T-helper 1 cell (primary cell): ENCODE measurements at regions not wholly inside any gene's neighbourhood (a gene's known extent, or its start where the extent isn't known, plus 50 kb on each side); places are given as distances from the start of the nearest gene placed in this dataset.

Experiments
- DNase-seq, 5 donors: peaks; one replicate each; pipeline ENCODE4 v3.0.0-alpha.2; 2012 to 2020

DNA sequence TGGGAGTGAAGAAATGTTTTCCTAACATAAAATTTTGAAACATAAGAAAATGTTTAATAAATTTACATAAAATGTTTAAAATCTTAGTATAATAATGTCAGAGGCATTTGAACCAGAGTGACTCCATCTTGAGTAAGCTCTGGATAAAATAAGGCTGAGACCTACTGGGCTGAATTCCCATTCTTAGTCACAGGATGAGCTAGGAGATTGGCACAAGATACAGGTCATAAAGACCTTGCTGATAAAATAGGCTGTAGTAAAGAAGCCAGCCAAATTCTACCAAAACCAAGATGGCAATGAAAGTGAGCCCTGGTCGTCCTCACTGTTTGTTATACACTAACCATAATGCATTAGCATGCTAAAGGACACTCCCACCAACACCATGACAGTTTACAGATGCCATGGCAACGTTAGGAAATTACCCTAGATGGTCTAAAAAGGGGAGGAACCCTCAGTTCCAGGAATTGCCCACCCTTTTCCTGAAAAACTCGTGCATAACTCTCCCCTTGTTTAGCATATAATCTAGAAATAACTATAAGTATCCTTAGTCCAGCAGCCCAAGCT, 1184.0 kb downstream of the UQCRFS1 start:
- no peak for DNase-seq

DNA sequence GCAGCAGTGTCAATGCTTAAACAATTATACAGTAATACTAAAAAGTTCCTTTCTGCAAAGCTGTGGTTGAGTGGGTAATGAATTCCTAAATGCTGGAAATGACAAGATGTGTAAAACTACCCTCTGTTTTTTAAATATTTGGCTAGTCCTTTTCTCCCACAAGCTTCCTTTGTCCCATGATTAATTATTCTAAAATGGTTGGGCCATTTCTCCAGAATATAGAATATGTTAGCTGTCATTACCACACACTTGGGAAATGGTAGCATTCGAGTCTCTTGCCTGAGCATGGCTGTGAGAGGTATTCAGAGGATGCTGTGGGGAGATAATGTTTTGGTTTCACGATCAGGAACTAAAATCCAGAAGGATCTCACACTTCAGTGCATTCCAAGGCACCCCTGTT, 1185.8 kb downstream of the UQCRFS1 start:
- no peak for DNase-seq

DNA sequence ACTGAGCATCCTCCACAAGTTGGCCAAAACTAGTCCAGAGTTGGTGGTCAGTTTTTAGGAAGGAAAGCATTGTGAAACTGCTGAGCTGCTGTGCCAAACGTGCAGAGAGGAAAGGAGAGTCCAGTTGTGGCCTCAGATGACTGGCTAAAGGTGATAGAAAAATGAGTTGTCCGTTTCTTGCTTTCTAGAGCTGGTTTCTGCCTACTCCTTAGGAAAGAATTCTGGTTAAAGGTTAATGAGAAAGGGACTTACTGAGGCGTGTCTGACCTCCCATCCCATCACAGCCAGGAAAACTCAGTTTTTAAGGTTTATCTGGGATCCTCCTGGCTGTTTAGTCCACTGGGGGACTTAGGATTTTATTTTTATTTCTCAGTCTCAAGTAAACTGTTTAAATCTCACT, 1186.3 kb downstream of the UQCRFS1 start:
- DNase-seq: no peak

DNA sequence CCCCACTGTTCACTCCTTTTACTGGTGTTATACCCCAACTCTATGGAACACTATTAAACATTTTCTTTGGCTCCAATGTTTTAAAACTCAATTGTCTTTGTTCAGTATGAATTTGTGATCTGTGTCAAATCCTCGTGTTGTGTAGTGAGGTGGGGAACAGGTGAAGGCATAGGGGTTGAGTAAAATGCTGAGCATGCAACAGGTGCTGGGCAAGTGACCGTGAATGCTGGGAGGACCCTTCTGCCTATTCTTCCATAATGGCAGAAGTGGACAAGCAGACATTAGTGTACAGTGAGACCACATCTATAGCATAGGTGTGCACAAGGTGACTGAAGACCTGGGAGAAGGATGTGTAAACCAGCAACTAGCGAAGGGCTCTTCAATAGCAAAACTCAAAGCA, 1188.0 kb downstream of the UQCRFS1 start:
- no peak for DNase-seq

DNA sequence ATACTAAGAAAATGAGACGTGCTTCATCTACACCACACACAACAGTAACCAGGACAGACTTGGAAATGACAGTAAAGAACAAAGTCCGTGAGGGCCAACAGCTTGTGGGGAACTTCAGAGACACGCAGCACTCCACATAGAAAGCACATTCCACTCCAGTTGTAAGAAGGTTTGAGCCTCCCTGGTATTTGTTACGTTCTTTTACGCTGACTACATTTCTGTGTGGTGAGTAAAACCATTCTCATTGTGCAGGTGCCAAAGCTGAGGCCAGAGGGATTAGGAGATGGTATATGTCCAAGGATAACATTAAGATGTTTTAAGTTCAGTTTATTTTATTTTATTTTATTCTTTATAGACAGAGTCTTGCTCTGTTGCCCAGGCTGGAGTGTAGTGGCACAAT, 1189.9 kb downstream of the UQCRFS1 start:
- DNase-seq: no peak

DNA sequence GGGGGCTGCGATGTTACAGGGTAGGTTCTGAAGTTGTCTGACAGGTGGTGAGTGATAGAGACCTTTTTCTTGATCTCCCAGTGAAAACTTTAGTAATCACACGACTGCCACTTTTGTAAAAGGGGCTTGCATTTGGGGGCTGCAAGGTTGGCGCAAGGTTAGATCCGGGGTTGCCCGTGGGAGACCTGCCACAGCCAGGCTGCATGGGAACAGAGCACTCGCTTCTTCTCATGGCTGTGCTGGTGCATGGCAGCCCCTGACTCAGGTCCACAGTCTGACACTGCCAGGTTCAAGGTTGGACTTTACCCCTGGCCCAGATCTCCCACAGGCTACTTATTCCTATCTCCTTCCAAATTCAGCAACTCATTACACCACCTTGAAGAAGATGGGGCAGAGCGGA, 1190.4 kb downstream of the UQCRFS1 start:
- DNase-seq: no peak

DNA sequence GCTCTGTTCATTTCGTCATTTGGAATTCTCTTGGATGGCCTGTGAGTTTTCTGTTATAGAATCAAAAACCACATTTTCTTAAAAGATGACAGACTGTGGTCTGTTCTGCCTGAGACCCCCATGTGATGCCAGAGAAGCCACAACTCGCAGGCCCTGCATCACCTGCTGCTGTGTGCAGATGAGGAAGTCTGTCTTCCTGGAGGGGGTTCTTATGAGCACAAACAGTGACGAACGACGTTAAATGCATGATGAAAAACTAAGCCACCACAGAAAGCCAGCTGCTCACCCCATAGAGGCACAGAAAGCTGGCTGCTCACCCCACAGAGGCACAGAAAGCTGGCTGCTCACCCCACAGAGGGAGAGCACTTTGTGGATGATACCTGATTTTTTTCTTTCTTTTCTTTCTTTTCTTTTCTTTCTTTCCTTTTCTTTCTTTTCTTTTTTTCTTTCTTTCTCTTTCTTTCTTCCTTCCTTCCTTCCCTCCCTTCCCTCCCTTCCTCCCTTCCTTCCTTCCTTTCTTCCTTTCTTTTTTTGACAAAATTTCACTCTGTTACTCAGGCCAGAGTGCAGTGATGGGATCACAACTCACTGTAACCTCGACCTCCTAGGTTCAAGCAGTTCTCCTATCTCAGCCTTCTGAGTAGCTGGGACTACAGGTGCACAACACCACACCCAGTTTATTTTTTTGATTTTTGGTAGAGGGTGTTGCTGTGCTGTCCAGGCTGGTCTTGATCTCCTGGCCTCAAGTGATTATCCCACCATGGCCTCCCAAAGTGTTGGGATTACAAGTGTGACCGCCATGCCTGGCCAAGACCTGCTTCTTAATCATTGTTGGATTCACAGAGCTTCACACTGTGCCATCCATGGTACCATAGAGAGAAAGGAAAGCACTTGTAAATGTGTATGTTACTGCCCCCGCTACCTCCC, 1191.4 kb downstream of the UQCRFS1 start:
- DNase-seq: no peak

DNA sequence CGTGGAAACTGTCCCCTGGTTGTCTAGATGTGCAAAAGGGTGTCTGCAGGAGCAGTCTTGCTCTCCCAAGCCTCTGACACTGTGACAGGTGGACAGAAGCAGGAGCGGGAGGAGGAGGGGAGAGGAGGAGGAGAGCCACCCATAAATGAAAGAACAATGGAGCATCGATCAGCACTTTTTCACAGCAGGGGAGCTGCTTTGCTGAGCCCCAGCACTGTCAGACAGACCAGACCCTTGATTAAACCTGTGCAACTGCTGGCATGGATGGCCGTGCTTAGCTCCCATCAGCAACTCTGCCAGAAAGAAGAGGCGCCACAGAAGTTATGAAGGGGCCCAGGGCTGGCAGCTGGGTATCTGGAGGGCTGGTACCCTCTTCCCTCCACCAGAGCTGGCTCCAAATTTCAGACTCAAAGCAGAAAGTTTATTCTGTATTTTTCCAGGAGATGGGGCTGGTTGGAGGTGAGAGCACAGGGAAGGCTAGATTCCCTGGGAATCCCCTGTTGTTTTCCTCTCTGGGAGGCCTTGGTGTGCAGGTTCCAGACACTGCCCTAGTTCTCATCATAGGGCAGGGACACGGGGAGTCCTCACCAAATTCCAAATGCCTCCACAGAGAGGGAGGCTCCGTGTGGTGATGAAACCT, 1192.2 kb downstream of the UQCRFS1 start:
- no peak for DNase-seq

DNA sequence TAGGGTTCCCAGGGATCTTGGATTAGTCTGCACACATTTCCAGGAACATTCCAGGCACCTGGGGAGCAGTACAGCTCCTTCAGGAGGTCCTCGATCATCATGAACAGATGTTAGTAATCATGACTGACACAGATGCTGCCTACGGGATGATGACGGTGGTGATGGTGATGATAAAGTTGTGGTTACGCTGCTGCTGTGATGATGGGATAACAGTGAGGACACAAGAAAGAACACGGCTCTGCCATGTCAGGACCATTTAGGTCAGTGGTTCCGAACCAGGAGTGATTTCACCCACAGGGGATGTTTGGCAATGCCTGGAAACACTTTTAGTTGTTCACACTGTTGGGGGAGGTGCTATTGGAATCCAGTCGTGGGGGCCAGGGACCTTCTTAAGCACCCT, 1193.0 kb downstream of the UQCRFS1 start:
- no peak for DNase-seq

DNA sequence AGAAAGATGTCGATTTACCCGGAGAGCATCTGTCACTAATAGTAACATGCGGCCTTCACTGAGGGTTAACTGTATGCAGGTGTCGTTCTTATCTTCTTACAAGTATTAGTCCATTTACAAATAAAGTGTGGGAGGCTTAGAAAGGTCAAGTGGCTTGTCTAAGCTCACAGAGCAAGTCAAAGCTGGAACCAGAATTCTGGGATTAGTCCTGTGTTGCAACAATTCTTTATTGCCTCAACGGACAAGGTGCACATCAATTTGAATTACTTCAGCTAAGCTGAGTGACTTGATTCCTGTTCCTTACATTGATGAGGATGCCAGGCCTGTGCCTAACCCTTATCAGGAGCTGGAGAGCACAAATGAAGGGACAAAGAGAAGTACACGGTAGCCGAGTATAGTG, 1193.6 kb downstream of the UQCRFS1 start:
- DNase-seq: no peak

DNA sequence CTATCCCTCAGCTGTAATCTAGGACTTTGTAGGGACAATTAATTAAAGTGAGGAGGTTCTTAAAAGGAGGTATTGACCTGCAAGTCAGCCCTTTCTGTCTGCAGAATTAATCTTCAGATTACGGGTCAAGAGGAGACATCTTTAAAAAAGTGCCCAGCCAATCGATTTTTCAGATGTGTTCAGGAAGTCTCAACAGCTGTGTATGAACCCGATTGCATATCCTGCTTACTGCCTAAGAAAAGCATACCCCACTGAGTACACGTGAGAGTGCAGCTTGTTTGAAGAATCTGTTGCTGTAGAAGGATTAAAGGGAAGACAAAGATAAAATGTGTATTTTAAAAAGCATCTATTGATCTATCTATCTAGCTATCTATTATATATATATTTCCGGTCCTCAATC, 1194.5 kb downstream of the UQCRFS1 start:
- DNase-seq: no peak

DNA sequence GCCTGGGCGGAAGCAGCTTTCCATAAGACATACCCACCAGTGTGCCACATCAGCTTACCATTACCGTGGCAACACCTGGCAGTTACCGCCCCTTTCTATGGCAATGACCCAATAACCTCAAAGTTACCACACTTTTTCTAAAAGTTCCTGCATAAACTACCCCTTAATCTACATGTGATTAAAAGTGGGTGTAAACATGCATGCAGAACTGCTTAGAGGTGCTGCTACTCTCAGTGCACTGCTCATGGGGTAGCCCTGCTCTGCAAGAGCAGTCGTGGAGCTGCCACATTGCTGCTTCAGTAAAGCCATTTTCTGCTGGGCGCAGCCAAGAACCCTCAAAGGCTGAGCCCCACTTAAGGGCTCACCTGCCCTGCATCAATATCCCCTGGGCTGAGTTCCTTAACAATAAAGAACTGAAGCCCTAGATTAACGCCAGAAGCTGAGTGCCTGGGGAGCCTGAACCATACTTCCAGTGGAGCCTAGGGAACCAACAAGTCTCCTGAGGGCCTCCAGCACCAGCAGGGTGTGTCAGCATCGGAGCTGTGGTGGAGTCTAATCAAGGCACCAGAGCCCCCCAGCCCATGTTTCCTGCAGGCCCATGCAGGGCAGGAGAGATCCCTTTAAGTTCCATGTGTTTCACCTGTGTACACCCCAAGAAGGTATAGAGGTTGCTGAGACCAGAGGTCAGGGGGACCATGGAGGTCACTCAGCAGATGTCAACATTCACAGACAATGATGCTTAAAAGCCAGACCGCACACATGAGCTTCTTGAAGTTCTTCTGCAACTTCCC, 1198.1 kb downstream of the UQCRFS1 start:
- no peak for DNase-seq

DNA sequence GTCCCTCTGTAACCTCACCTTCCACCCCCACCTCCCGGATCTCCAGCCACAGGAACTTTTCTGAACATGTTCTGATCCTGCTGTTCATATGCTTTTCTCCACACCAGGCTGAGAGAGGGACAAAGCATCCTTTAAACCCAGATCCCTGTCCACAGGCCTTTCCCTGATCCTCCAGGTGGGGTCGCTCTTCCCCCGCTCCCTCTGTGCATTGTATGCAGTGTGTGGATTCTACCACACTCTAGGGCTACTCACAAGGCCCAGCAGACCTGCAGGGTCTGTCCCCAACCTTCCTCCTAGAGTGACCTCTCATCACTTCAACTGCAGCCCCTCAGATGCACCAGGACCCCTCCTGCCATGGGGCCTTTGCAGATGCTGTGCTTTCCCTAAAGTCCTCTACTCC, 1200.6 kb downstream of the UQCRFS1 start:
- no peak for DNase-seq

DNA sequence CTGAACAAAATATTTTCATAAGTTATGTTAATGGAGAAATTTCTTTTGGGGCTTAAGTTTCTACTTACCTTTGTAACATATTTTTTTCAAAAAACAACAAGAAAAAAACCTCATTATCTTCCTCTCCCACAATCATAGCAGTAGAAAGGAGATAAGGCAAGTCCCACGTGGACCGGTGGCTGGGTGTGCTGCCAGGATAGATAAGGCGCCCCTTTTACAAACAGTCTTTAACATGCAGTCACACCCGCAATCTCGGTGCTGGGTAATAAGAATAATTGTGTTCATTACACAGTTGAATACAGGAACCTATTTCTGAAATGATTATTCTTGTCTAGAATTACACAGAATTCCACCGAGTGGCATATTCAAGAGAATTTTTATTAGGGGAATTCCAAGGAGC, 1202.3 kb downstream of the UQCRFS1 start:
- DNase-seq: no peak

DNA sequence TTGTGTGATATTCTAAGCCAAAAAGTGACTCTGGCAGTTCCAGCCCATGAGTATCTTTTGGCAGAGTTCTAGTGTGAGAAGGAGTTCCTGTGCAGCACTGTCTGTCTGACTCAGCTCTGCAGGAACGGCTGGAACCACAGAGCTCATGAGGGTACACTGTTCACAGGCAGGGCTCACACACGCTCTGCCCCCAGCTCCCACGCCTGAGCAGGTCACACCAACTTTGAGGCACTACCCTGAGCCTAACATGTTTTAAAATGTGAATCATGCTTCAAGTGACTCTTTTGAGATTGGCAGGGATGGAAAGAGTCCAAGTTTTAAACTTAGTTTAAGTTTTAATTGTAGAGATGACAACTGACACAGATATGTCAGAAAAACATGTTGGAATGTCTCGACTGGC, 1203.3 kb downstream of the UQCRFS1 start:
- DNase-seq: no peak

DNA sequence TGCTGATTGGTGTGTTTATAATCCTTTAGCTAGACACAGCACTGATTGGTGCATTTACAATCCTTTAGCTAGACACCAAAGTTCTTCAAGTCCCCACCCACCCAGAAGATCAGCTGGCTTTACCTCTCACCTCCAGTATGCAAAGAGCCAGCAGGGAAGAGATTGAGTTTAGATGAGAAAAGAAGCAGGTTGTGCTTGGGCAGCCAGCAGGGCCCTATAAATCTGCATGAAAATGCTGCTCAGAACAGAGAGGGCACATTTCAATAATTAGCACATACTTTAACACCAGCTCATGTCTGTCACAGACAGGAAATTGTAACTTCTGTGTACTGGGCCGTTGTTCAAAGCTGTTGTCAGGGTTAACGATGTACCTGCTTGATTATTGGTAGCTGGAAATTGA, 1204.3 kb downstream of the UQCRFS1 start:
- DNase-seq: no peak

DNA sequence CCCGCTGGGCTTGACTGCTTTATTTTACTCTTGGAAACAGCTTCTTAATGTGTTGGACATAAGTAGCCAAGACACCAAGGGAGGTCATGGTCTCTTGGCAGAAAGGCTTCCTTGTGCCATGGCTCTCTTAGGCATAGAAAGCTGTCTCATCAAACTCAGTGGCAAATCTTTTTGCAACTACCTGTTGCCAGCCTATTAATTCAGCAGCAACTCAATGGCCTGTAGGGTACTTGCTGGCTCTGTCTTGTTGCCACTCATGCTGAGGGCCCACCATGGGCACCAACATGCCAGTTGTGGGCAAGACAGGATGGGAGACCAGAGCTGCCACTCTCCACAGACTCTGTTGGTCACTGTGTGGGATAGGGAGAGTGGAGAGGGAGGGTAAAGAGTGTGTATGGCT, 1209.4 kb downstream of the UQCRFS1 start:
- no peak for DNase-seq

DNA sequence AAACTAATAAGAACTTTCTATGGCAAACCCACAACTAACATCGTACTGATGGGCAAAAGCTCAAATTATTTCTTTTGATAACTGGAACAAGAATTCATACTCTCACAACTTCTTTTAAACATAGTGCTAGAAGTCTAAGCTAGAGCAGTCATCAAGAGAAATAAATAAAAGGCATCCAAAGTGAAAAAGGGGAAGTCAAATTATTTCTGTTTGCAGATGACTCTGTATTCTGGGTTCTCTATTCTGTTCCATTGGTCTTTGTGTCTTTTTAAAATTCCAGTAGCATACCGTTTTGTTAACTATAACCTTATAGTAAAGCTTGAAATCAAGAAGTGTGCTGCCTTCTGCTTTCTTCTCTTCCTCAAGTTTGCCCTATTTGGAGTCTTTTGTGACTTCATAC, 1215.9 kb downstream of the UQCRFS1 start:
- no peak for DNase-seq

DNA sequence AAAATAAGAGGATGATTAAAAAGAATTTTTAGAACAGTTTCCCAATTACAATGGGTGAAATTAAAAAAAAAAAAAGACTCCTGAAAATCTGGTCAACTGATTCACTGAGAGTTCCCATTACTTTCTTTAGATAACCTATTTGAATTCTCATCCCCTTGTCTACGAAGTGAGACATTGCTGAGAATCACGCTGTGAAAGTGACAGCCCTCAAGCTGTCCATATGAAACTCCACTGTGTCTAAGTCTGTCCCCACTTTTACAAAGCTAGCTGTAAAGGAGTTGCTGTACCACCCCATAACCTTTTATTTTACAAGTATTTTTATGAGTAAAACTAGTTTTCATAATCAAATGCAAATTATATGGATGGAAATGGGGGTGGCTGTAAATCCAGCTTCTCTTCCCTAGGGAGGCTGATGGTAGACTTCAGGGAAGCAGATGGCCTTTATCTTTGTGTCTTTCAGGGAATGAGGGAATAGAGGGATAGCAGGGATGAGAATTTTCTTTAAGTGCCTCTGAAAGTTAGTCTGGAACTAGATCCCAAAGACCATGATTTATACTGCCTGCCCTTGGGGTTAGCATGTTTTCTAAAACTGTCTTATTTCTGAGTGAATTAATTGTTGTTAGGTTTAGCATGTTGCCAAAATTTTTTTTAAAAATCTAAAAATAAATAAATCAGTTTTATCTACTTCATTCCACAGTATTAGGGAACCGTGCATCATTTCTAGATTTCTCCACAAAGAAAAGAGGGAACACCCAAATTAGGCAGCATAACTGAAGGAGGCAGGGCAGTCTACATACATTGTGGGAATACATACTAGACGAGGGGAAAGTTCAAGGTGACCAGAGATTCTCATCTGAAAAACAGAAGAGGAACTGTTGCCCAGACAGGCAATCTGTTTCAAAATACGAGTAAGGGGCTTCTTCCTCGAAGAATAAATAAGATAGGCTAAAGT, 1219.1 kb downstream of the UQCRFS1 start:
- DNase-seq: no peak

DNA sequence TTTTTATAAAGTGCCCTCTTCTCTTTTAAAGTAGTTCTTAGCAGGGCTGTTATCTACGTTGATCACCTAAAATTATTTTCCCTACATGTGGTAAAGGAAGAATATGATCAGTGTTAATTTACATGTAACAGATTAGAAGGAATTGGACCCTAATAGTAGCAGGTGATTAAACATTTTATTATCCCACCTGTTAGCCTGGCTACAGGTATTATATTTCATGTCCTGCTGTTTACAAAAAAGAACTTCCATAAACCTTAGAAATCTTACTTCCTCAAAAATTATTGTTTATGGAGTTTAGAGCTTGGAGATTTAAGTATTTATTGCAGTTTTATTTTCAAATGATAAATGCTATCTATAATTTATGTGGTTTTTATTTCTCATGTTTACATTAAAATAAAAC, 1226.7 kb downstream of the UQCRFS1 start:
- DNase-seq: no peak

DNA sequence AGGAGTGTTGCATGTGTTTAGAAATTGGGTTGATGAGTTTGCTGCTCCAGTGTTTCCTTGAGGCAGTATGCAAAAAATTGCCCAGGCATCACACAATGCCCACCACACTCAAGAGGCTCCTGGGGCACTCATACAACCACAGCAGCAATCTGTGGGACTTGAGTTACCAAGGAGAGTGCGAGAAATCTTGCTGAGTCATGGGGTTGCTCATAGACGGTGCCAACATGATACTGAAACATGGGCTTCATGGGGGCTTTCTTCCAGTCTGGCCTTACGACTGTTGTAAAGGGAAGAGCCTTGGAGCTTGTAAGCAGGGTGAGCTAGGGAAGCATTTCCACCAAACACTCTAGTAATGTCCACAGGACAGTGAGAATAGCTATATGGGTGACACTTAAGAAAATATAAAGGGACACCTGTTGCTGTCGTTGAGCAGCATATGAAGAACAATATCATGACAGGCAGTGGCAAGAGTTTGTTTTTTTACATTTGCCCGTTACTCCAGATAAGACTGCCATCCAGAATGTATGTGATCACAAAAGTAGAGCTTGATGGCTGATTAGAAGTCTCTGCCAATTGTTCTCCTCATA, 1237.4 kb downstream of the UQCRFS1 start:
- DNase-seq: no peak

DNA sequence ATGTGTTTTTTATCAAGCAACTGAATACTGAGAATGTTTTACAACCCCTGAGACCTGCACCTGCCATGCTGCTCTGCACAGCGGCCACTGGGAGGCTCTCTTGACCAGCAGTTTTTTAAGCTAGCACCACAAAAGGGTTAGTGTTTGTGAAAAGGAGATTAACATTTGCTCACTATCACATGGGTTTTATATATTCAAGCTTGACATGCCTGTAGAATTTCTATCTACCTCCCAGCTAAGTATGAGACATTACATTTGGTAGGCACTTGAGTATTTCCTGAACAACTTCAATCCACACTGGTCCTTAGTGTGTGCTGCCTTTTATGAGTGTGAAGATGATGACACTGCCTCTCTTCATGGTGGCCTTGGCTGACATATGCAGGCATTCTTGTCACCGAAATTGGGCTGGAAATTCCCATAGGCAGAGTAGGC, 1238.9 kb downstream of the UQCRFS1 start:
- DNase-seq: no peak
